GM12878 (cell line): ENCODE measurements at regions not wholly inside any gene's neighbourhood (a gene's known extent, or its start where the extent isn't known, plus 50 kb on each side); places are given as distances from the start of the nearest gene placed in this dataset.

Experiments used
- ATAC-seq: fragments of 200-7000 bp; cut with Tn5 transposase; 3 replicates; pipeline ENCODE4 v1.9.1; 2020; ENCODE audit warnings: mild to moderate bottlenecking, moderate library complexity
- BruUV-seq: library from RNA; stranded (reverse); fragments of 400-500 nt; replicated peaks from 2 replicates; lab custom pipeline; 2021; lab: Mats Ljungman, UMichigan
- CTCF ChIA-PET: fragments of 300-600 bp; sonication (Branson Sonifier 250); formaldehyde crosslinking; extraction: SDS; loops from one replicate; lab custom pipeline; 2021; ENCODE audit warnings: inconsistent platforms; lab: Yijun Ruan, JAX
- POLR2A ChIA-PET: fragments of 350-600 bp; formaldehyde crosslinking; extraction: SDS; loops from one replicate; lab custom pipeline; 2021; ENCODE audit warnings: inconsistent platforms; lab: Charles Lee
- RAD21 ChIA-PET: fragments of 300-600 bp; sonication (Branson Sonifier 250); formaldehyde crosslinking; loops from one replicate; lab custom pipeline; 2023; ENCODE audit warnings: antibody characterized with exemption; ENCODE audit not compliant: unreplicated experiment; lab: Charles Lee
- SMC1A ChIA-PET: fragments of 300-600 bp; sonication (Branson Sonifier 250); formaldehyde crosslinking; loops from one replicate; lab custom pipeline; 2023; ENCODE audit not compliant: unreplicated experiment, uncharacterized antibody; lab: Charles Lee
- DNase-seq: peaks from one replicate; pipeline ENCODE4 v3.0.0-alpha.2; 2011; ENCODE audit warnings: low read depth, low spot score
- FAIRE-seq: peaks from 3 replicates; lab custom pipeline; 2011; peaks lifted over from hg19 to GRCh38; lab: Jason Lieb, UNC
- H2AFZ ChIP-seq: 2 replicates; pipeline ENCODE4 v1.6.0; 2011; ENCODE audit warnings: low read depth, low read length, control low read depth; ENCODE audit not compliant: control insufficient read depth
- H3K27ac ChIP-seq: 2 replicates; pipeline ENCODE4 v1.5.1; 2011; ENCODE audit warnings: control low read depth; ENCODE audit not compliant: control insufficient read depth, insufficient read depth
- H3K27me3 ChIP-seq, 2 experiments: replicated peaks in 1 of 2; 2 replicates each; pipeline versions ENCODE4 v1.6.0 to v1.6.1; 2011; ENCODE audit warnings: low read length in 1 of 2; ENCODE audit not compliant: control insufficient read depth in 2 of 2, insufficient read depth in 2 of 2
- H3K36me3 ChIP-seq, 2 experiments: 2 replicates each; pipeline ENCODE4 v1.5.1; 2011; ENCODE audit warnings: low read length in 1 of 2; ENCODE audit not compliant: control insufficient read depth in 2 of 2, insufficient read depth in 2 of 2
- H3K4me1 ChIP-seq: 2 replicates; pipeline ENCODE4 v1.6.1; 2011; ENCODE audit warnings: mild to moderate bottlenecking, low read length, moderate library complexity, mixed read lengths; ENCODE audit not compliant: control insufficient read depth, insufficient read depth
- H3K4me2 ChIP-seq: 2 replicates; pipeline ENCODE4 v1.6.0; 2011; ENCODE audit warnings: control low read depth; ENCODE audit not compliant: control insufficient read depth, insufficient read depth
- H3K4me3 ChIP-seq: fragments of 200-600 bp; sonication (generic); 2 replicates; pipeline ENCODE4 v1.5.1; 2016
- H3K79me2 ChIP-seq: 2 replicates; pipeline ENCODE4 v1.6.0; 2011; ENCODE audit warnings: low read length; ENCODE audit not compliant: control insufficient read depth, insufficient read depth
- H3K9ac ChIP-seq: 2 replicates; pipeline ENCODE4 v1.8.0; 2011; ENCODE audit warnings: low read length, control low read depth, mixed read lengths; ENCODE audit not compliant: control insufficient read depth, insufficient read depth
- H3K9me3 ChIP-seq: replicated peaks from 3 replicates; pipeline ENCODE4 v1.5.1; 2011; ENCODE audit warnings: mild to moderate bottlenecking, low read length; ENCODE audit not compliant: control insufficient read depth, insufficient read depth
- H4K20me1 ChIP-seq: 2 replicates; pipeline ENCODE4 v1.6.0; 2011; ENCODE audit not compliant: control insufficient read depth, insufficient read depth
- ATF7 ChIP-seq: fragments of 450-650 bp; IDR thresholded peaks from 2 replicates; pipeline ENCODE4 v1.6.1; 2016; ENCODE audit warnings: low read depth, mild to moderate bottlenecking
- EED ChIP-seq: sonication (generic); IDR thresholded peaks from 2 replicates; pipeline ENCODE4 v1.6.1; 2016; ENCODE audit warnings: antibody characterized with exemption, low read depth
- LARP7 ChIP-seq: fragments of 450-650 bp; IDR thresholded peaks from 2 replicates; pipeline ENCODE4 v1.6.1; 2017; ENCODE audit warnings: mild to moderate bottlenecking
- RBBP5 ChIP-seq: fragments of 200-600 bp; sonication (generic); conservative IDR thresholded peaks from 2 replicates; pipeline ENCODE4 v1.6.1; 2016
- RFX5 ChIP-seq: IDR thresholded peaks from 2 replicates; pipeline ENCODE4 v1.6.1; 2011; ENCODE audit warnings: low read depth, low read length, improper control_type of control experiment
- SIX5 ChIP-seq: IDR thresholded peaks from 2 replicates; pipeline ENCODE4 v1.6.1; 2011; ENCODE audit warnings: mild to moderate bottlenecking, low read depth, low read length, moderate library complexity; ENCODE audit not compliant: severe bottlenecking
- SMAD1 ChIP-seq: fragments of 450-650 bp; IDR thresholded peaks from 2 replicates; pipeline ENCODE4 v1.6.1; 2018; ENCODE audit warnings: mild to moderate bottlenecking, low read depth; ENCODE audit not compliant: partially characterized antibody
- ZNF274 ChIP-seq: IDR thresholded peaks from one replicate; pipeline ENCODE4 v1.8.0; 2011; ENCODE audit not compliant: insufficient read length, insufficient read depth
- WGBS: methylation state at CpG from one replicate; pipeline ENCODE4 v1.1.6; 2016; ENCODE audit warnings: low lambda C conversion rate; ENCODE audit not compliant: insufficient replicate concordance, insufficient coverage; ENCODE audit errors: missing lambda C conversion rate; 5-methylcytosine and 5-hydroxymethylcytosine counted together
- in situ Hi-C: fragments of 300-500 bp; cut with MboI; formaldehyde crosslinking; loops from 9 replicates; pipeline ENCODE4 v1.14.3; 2018; ENCODE audit warnings: mixed read lengths
- intact Hi-C: fragments of 100-400 bp; cut with micrococcal nuclease; formaldehyde crosslinking; loops from one replicate; pipeline ENCODE4 v1.14.2; 2022; ENCODE audit not compliant: unreplicated experiment
- TF ChIP-seq, protein P1 (sequence below): fragments of 450-650 bp; formaldehyde crosslinking; IDR thresholded peaks from 2 replicates; pipeline ENCODE4 v1.5.0; 2022; ENCODE audit warnings: mild to moderate bottlenecking, missing genetic modification characterization
- TF ChIP-seq, protein P2 (sequence below): fragments of 450-650 bp; formaldehyde crosslinking; IDR thresholded peaks from 2 replicates; pipeline ENCODE4 v1.4.0; 2020; ENCODE audit warnings: mild to moderate bottlenecking, moderate library complexity
- TF ChIP-seq, protein P3 (sequence below): IDR thresholded peaks from 2 replicates; pipeline ENCODE4 v1.6.1; 2012; ENCODE audit warnings: improper control_type of control experiment, low read depth, low read length; ENCODE audit not compliant: insufficient replicate concordance

DNA sequence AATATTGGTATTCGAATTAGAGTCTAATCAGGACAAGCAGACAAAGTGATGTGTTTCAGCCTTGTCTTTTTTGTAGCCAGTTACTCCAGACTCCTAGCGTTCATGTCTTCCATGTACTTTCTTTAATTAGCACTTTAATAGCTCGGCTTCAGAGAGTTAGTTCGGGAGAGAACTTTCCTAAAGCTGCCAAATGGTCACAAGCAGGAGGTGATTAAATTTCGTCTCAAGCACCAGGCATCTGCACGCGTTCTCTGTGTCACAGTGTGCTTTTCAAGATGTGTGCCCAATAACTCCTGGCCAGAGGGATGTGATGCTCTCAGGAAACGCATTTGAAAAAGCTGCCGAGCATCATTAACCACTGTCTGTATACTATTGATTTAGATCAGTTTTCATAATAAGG is 790.8 kb downstream of the SOCS6 start (continued):
- TF ChIP-seq, protein P1, sequence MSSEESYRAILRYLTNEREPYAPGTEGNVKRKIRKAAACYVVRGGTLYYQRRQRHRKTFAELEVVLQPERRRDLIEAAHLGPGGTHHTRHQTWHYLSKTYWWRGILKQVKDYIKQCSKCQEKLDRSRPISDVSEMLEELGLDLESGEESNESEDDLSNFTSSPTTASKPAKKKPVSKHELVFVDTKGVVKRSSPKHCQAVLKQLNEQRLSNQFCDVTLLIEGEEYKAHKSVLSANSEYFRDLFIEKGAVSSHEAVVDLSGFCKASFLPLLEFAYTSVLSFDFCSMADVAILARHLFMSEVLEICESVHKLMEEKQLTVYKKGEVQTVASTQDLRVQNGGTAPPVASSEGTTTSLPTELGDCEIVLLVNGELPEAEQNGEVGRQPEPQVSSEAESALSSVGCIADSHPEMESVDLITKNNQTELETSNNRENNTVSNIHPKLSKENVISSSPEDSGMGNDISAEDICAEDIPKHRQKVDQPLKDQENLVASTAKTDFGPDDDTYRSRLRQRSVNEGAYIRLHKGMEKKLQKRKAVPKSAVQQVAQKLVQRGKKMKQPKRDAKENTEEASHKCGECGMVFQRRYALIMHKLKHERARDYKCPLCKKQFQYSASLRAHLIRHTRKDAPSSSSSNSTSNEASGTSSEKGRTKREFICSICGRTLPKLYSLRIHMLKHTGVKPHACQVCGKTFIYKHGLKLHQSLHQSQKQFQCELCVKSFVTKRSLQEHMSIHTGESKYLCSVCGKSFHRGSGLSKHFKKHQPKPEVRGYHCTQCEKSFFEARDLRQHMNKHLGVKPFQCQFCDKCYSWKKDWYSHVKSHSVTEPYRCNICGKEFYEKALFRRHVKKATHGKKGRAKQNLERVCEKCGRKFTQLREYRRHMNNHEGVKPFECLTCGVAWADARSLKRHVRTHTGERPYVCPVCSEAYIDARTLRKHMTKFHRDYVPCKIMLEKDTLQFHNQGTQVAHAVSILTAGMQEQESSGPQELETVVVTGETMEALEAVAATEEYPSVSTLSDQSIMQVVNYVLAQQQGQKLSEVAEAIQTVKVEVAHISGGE (CRISPR knock-in tag): no peak

DNA sequence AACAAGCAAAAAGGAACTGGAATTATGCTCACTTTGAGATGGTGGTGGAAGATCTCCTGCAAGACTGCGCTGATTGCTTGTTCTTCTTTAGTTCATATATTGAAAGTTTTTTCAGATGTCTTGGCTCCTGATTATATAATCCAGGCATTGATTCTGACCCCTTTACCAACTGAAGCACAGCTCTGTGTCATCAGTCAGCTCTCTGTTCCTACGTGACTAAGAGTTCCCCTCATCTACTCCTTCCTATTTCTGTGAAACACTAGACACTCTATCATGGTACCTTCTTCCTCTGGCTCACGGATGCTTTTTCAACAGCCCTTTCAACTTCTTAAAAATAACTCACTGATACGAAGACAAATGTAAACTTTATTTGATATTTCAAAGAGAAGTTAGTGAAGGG is 788.6 kb downstream of the SOCS6 start:
- Histone ChIP-seq H3K27ac (no peak overlapping the region), H3K9me3 (no peaks in the 10 kb centered on the region), H2AFZ (no peak overlapping the region), H3K79me2 (no peaks in the 10 kb centered on the region), H3K4me1 (no peaks in the 10 kb centered on the region), H3K9ac (no peak overlapping the region), H4K20me1 (no peaks in the 10 kb centered on the region), H3K36me3 (no peaks in the 10 kb centered on the region), H3K27me3 (no peaks in the 10 kb centered on the region), H3K4me3 (no peak overlapping the region), H3K4me2 (no peak overlapping the region)
- intact Hi-C loops: loop anchor here (5.0 kb wide), 1 partner anchor 145 kb away; no protein-coding TSS in a partner anchor
- WGBS: 16% methylated on average over 4 of the region's 4 CpGs
- DNase-seq (no peak), ATAC-seq (no peak), FAIRE-seq (no peak)
- ChIA-PET POLR2A (interaction anchor here (1.2 kb wide), 1 partner anchor 14 kb away, joined by 3 read pairs; no protein-coding TSS in a partner anchor), RAD21 (interaction anchor here (0.7 kb wide), 1 partner anchor 40 kb away, joined by 3 read pairs; no protein-coding TSS in a partner anchor), CTCF (no interaction called here), SMC1A (interaction anchor here (0.8 kb wide), 1 partner anchor 10 kb away, joined by 3 read pairs; no protein-coding TSS in a partner anchor)
- in situ Hi-C loops: no loop called here
- BruUV-seq: no TSS peak
- TF ChIP-seq SMAD1: no peak
- no peak for TF ChIP-seq EED
- TF ChIP-seq, protein P2, sequence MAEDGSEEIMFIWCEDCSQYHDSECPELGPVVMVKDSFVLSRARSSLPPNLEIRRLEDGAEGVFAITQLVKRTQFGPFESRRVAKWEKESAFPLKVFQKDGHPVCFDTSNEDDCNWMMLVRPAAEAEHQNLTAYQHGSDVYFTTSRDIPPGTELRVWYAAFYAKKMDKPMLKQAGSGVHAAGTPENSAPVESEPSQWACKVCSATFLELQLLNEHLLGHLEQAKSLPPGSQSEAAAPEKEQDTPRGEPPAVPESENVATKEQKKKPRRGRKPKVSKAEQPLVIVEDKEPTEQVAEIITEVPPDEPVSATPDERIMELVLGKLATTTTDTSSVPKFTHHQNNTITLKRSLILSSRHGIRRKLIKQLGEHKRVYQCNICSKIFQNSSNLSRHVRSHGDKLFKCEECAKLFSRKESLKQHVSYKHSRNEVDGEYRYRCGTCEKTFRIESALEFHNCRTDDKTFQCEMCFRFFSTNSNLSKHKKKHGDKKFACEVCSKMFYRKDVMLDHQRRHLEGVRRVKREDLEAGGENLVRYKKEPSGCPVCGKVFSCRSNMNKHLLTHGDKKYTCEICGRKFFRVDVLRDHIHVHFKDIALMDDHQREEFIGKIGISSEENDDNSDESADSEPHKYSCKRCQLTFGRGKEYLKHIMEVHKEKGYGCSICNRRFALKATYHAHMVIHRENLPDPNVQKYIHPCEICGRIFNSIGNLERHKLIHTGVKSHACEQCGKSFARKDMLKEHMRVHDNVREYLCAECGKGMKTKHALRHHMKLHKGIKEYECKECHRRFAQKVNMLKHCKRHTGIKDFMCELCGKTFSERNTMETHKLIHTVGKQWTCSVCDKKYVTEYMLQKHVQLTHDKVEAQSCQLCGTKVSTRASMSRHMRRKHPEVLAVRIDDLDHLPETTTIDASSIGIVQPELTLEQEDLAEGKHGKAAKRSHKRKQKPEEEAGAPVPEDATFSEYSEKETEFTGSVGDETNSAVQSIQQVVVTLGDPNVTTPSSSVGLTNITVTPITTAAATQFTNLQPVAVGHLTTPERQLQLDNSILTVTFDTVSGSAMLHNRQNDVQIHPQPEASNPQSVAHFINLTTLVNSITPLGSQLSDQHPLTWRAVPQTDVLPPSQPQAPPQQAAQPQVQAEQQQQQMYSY (CRISPR knock-in tag): no peak
- TF ChIP-seq ZNF274: no peak
- TF ChIP-seq ATF7: no peak
- TF ChIP-seq LARP7: no peak
- TF ChIP-seq RFX5: no peak
- no peak for TF ChIP-seq SIX5
- TF ChIP-seq, protein P3, sequence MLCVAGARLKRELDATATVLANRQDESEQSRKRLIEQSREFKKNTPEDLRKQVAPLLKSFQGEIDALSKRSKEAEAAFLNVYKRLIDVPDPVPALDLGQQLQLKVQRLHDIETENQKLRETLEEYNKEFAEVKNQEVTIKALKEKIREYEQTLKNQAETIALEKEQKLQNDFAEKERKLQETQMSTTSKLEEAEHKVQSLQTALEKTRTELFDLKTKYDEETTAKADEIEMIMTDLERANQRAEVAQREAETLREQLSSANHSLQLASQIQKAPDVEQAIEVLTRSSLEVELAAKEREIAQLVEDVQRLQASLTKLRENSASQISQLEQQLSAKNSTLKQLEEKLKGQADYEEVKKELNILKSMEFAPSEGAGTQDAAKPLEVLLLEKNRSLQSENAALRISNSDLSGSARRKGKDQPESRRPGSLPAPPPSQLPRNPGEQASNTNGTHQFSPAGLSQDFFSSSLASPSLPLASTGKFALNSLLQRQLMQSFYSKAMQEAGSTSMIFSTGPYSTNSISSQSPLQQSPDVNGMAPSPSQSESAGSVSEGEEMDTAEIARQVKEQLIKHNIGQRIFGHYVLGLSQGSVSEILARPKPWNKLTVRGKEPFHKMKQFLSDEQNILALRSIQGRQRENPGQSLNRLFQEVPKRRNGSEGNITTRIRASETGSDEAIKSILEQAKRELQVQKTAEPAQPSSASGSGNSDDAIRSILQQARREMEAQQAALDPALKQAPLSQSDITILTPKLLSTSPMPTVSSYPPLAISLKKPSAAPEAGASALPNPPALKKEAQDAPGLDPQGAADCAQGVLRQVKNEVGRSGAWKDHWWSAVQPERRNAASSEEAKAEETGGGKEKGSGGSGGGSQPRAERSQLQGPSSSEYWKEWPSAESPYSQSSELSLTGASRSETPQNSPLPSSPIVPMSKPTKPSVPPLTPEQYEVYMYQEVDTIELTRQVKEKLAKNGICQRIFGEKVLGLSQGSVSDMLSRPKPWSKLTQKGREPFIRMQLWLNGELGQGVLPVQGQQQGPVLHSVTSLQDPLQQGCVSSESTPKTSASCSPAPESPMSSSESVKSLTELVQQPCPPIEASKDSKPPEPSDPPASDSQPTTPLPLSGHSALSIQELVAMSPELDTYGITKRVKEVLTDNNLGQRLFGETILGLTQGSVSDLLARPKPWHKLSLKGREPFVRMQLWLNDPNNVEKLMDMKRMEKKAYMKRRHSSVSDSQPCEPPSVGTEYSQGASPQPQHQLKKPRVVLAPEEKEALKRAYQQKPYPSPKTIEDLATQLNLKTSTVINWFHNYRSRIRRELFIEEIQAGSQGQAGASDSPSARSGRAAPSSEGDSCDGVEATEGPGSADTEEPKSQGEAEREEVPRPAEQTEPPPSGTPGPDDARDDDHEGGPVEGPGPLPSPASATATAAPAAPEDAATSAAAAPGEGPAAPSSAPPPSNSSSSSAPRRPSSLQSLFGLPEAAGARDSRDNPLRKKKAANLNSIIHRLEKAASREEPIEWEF: no peak
- no peak for TF ChIP-seq RBBP5
